ENCODE measurements at regions not wholly inside any gene's neighbourhood (a gene's known extent, or its start where the extent isn't known, plus 50 kb on each side); places are given as distances from the start of the nearest gene placed in this dataset.

DNA sequence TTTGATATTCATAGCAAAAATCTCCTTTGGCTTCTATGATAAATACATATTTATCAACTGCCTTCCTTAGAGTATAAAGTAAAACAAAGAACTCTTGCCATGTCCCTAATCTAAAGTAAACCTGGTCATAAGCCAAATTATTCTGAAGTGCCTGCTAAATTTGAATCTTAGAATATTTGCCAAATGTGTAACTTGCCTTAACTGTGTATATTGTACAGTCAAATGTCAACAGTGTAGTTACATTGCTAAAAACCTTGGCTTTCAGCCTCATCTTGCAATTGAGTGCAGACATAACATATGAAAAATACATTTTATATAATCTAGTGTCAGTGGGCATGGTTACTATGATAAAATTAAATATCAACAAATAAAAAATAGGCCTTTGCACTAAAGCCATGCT, 583.4 kb upstream of the ADAMTS5 start:
- no peaks in the 10 kb centered on the region for H3K79me2 ChIP-seq (ENCODE audit: control insufficient read depth, insufficient read depth, low read length)
- FAIRE-seq (no peak), DNase-seq (ENCODE audit: low read depth, low spot score) (no peak)
- no peaks in the 10 kb centered on the region for H3K4me1 ChIP-seq (ENCODE audit: control insufficient read depth, extremely low read depth, insufficient read depth, low read length)
- H3K27me3 ChIP-seq (ENCODE audit: control insufficient read depth, extremely low read depth, insufficient read depth, low read length): no peaks in the 10 kb centered on the region
- no peaks in the 10 kb centered on the region for H3K9me1 ChIP-seq (ENCODE audit: control insufficient read depth, extremely low read depth, insufficient read depth, low read length)
- no peak overlapping the region for H3K9ac ChIP-seq (ENCODE audit: control insufficient read depth, extremely low read depth, insufficient read depth, low read length)
- no peak overlapping the region for H3K27ac ChIP-seq (ENCODE audit: control insufficient read depth, insufficient read depth, low read length)
- TF ChIP-seq EZH2 (IDR thresholded peaks at IDR 0.05; ENCODE audit: low read length): no peak
- TF ChIP-seq, protein P1, sequence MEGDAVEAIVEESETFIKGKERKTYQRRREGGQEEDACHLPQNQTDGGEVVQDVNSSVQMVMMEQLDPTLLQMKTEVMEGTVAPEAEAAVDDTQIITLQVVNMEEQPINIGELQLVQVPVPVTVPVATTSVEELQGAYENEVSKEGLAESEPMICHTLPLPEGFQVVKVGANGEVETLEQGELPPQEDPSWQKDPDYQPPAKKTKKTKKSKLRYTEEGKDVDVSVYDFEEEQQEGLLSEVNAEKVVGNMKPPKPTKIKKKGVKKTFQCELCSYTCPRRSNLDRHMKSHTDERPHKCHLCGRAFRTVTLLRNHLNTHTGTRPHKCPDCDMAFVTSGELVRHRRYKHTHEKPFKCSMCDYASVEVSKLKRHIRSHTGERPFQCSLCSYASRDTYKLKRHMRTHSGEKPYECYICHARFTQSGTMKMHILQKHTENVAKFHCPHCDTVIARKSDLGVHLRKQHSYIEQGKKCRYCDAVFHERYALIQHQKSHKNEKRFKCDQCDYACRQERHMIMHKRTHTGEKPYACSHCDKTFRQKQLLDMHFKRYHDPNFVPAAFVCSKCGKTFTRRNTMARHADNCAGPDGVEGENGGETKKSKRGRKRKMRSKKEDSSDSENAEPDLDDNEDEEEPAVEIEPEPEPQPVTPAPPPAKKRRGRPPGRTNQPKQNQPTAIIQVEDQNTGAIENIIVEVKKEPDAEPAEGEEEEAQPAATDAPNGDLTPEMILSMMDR (optimal IDR thresholded peaks at IDR 0.05 in 1 of 3, IDR thresholded peaks at IDR 0.05 in 1 of 3, conservative IDR thresholded peaks at IDR 0.05 in 1 of 3; ENCODE audit: extremely low read depth in 1 of 3, insufficient read depth in 2 of 3, low read length in 3 of 3): no peak
- dilution Hi-C loops (cut with MboI; ENCODE audit: extremely low pct_ligation_motif_present, low sequenced_read_pairs): no loop called here
- no peak overlapping the region for H3K4me3 ChIP-seq (ENCODE audit: control insufficient read depth in 2 of 3, extremely low read depth in 1 of 3, insufficient read depth in 2 of 3, low read depth in 1 of 3, low read length in 3 of 3)
- H3K9me3 ChIP-seq (ENCODE audit: control insufficient read depth, low read depth, low read length): peaks cover 1% of the 10 kb centered on the region
- no peaks in the 10 kb centered on the region for H4K20me1 ChIP-seq (ENCODE audit: control insufficient read depth, extremely low read depth, insufficient read depth, low read length)
- no peak overlapping the region for H2AFZ ChIP-seq (ENCODE audit: control insufficient read depth, low read length)
- no peak overlapping the region for H3K4me2 ChIP-seq (ENCODE audit: control insufficient read depth, extremely low read depth, insufficient read depth, low read depth, low read length)
- no peaks in the 10 kb centered on the region for H3K36me3 ChIP-seq (ENCODE audit: control insufficient read depth in 2 of 2, extremely low read depth in 1 of 2, insufficient read depth in 2 of 2, low read length in 2 of 2)

DNA sequence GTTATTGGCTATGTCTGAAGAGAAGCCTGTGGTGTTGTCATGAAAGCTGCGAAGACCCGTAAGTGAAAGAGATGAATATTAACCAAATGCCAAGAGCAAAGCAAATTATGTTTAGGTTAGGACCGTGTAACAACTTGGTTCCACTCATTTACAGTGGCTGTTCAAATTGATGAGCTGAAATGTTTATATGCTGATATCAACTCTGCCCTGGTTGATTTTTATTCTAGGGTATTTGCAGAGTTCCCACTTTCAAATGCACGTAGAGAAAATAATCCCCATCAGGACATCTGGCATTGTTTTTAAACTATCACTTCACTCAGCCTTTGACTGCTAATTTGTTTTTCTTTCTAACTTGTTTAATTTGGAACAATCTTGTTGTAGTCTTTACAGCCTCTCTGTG, 581.6 kb upstream of the ADAMTS5 start:
- peaks cover 1% of the 10 kb centered on the region for H3K9me3 ChIP-seq (ENCODE audit: control insufficient read depth, low read depth, low read length)

More for the DNA sequence above, 581.6 kb upstream of the ADAMTS5 start:
- Histone ChIP-seq H3K9ac (ENCODE audit: control insufficient read depth, extremely low read depth, insufficient read depth, low read length) (no peak overlapping the region), H3K27ac (ENCODE audit: control insufficient read depth, insufficient read depth, low read length) (no peak overlapping the region), H3K4me1 (ENCODE audit: control insufficient read depth, extremely low read depth, insufficient read depth, low read length) (no peaks in the 10 kb centered on the region), H3K27me3 (ENCODE audit: control insufficient read depth, extremely low read depth, insufficient read depth, low read length) (no peaks in the 10 kb centered on the region), H3K36me3 (ENCODE audit: control insufficient read depth in 2 of 2, extremely low read depth in 1 of 2, insufficient read depth in 2 of 2, low read length in 2 of 2) (no peaks in the 10 kb centered on the region), H2AFZ (ENCODE audit: control insufficient read depth, low read length) (no peak overlapping the region), H3K9me1 (ENCODE audit: control insufficient read depth, extremely low read depth, insufficient read depth, low read length) (no peaks in the 10 kb centered on the region), H3K4me3 (ENCODE audit: control insufficient read depth in 2 of 3, extremely low read depth in 1 of 3, insufficient read depth in 2 of 3, low read depth in 1 of 3, low read length in 3 of 3) (no peak overlapping the region), H3K4me2 (ENCODE audit: control insufficient read depth, extremely low read depth, insufficient read depth, low read depth, low read length) (no peak overlapping the region), H3K79me2 (ENCODE audit: control insufficient read depth, insufficient read depth, low read length) (no peaks in the 10 kb centered on the region), H4K20me1 (ENCODE audit: control insufficient read depth, extremely low read depth, insufficient read depth, low read length) (no peaks in the 10 kb centered on the region)
- FAIRE-seq: no peak
- dilution Hi-C loops (cut with MboI; ENCODE audit: extremely low pct_ligation_motif_present, low sequenced_read_pairs): no loop called here
- TF ChIP-seq EZH2 (IDR thresholded peaks at IDR 0.05; ENCODE audit: low read length): no peak
- TF ChIP-seq, protein P1 (optimal IDR thresholded peaks at IDR 0.05 in 1 of 3, IDR thresholded peaks at IDR 0.05 in 1 of 3, conservative IDR thresholded peaks at IDR 0.05 in 1 of 3; ENCODE audit: extremely low read depth in 1 of 3, insufficient read depth in 2 of 3, low read length in 3 of 3): no peak
- DNase-seq (ENCODE audit: low read depth, low spot score): no peak
